Ishikawa (cell line): ENCODE measurements at regions not wholly inside any gene's neighbourhood (a gene's known extent, or its start where the extent isn't known, plus 50 kb on each side); places are given as distances from the start of the nearest gene placed in this dataset.

Experiments
- CEBPB ChIP-seq: IDR thresholded peaks from 2 replicates; pipeline ENCODE4 v1.6.1; 2012
- CREB1 ChIP-seq: IDR thresholded peaks from 2 replicates; pipeline ENCODE4 v1.6.1; 2012; ENCODE audit warnings: low read depth
- EGR1 ChIP-seq: IDR thresholded peaks from 2 replicates; pipeline ENCODE4 v1.6.1; 2012
- EP300 ChIP-seq: IDR thresholded peaks from 2 replicates; pipeline ENCODE4 v1.6.1; 2012; ENCODE audit warnings: borderline replicate concordance
- NFIC ChIP-seq: IDR thresholded peaks from 2 replicates; pipeline ENCODE4 v1.6.1; 2012
- RAD21 ChIP-seq: IDR thresholded peaks from 2 replicates; pipeline ENCODE4 v1.6.1; 2012; ENCODE audit warnings: low read depth
- TAF1 ChIP-seq: IDR thresholded peaks from 2 replicates; pipeline ENCODE4 v1.6.1; 2012; ENCODE audit warnings: low read depth, mild to moderate bottlenecking
- TCF12 ChIP-seq: IDR thresholded peaks from 2 replicates; pipeline ENCODE4 v1.6.1; 2012; ENCODE audit warnings: low read depth
- YY1 ChIP-seq: IDR thresholded peaks from 2 replicates; pipeline ENCODE4 v1.6.1; 2012; ENCODE audit warnings: low read depth
- ZBTB7A ChIP-seq: IDR thresholded peaks from 2 replicates; pipeline ENCODE4 v1.6.1; 2012; ENCODE audit warnings: low read depth
- TF ChIP-seq, protein P1 (sequence below): IDR thresholded peaks from 2 replicates; pipeline ENCODE4 v1.6.1; 2012
- TF ChIP-seq, protein P2 (sequence below): IDR thresholded peaks from 2 replicates; pipeline ENCODE4 v1.6.1; 2012; ENCODE audit warnings: low read depth, mild to moderate bottlenecking
- TF ChIP-seq, protein P3 (sequence below): IDR thresholded peaks from 2 replicates; pipeline ENCODE4 v1.6.1; 2012

DNA sequence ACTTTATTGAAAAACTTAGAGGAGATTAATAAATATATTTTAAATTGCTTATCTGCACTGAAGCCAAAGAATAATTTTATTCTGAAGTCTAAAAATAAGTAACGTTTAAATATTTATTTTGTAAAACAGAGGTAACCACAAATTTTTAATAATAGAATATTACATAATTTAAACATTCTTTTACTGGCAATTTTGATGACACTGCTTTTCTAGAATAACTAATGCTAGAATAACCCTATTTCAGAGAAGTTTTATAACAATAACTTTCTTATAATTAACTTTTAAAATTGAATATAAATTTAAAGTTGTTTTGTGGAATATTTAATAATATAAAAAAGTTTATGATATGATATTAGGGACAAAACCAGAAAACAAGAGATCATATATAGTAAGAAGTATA, 409.6 kb upstream of the KCNMB2 start:
- TF ChIP-seq, protein P1, sequence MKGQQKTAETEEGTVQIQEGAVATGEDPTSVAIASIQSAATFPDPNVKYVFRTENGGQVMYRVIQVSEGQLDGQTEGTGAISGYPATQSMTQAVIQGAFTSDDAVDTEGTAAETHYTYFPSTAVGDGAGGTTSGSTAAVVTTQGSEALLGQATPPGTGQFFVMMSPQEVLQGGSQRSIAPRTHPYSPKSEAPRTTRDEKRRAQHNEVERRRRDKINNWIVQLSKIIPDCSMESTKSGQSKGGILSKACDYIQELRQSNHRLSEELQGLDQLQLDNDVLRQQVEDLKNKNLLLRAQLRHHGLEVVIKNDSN: no peak
- TF ChIP-seq TCF12 (no peak), EGR1 (no peak), YY1 (no peak), CREB1 (no peak), NFIC (no peak), EP300 (no peak), RAD21 (no peak), CEBPB (no peak), ZBTB7A (no peak), TAF1 (no peak)
- TF ChIP-seq, protein P2, sequence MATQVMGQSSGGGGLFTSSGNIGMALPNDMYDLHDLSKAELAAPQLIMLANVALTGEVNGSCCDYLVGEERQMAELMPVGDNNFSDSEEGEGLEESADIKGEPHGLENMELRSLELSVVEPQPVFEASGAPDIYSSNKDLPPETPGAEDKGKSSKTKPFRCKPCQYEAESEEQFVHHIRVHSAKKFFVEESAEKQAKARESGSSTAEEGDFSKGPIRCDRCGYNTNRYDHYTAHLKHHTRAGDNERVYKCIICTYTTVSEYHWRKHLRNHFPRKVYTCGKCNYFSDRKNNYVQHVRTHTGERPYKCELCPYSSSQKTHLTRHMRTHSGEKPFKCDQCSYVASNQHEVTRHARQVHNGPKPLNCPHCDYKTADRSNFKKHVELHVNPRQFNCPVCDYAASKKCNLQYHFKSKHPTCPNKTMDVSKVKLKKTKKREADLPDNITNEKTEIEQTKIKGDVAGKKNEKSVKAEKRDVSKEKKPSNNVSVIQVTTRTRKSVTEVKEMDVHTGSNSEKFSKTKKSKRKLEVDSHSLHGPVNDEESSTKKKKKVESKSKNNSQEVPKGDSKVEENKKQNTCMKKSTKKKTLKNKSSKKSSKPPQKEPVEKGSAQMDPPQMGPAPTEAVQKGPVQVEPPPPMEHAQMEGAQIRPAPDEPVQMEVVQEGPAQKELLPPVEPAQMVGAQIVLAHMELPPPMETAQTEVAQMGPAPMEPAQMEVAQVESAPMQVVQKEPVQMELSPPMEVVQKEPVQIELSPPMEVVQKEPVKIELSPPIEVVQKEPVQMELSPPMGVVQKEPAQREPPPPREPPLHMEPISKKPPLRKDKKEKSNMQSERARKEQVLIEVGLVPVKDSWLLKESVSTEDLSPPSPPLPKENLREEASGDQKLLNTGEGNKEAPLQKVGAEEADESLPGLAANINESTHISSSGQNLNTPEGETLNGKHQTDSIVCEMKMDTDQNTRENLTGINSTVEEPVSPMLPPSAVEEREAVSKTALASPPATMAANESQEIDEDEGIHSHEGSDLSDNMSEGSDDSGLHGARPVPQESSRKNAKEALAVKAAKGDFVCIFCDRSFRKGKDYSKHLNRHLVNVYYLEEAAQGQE: no peak
- TF ChIP-seq, protein P3, sequence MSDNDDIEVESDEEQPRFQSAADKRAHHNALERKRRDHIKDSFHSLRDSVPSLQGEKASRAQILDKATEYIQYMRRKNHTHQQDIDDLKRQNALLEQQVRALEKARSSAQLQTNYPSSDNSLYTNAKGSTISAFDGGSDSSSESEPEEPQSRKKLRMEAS: no peak
